ENCODE measurements at regions not wholly inside any gene's neighbourhood (a gene's known extent, or its start where the extent isn't known, plus 50 kb on each side); places are given as distances from the start of the nearest gene placed in this dataset.
"Not testable (repeated sequence)": the region's sequence is repeated elsewhere in the genome, so short reads cannot be mapped to it uniquely, and the experiment has no call there.

DNA sequence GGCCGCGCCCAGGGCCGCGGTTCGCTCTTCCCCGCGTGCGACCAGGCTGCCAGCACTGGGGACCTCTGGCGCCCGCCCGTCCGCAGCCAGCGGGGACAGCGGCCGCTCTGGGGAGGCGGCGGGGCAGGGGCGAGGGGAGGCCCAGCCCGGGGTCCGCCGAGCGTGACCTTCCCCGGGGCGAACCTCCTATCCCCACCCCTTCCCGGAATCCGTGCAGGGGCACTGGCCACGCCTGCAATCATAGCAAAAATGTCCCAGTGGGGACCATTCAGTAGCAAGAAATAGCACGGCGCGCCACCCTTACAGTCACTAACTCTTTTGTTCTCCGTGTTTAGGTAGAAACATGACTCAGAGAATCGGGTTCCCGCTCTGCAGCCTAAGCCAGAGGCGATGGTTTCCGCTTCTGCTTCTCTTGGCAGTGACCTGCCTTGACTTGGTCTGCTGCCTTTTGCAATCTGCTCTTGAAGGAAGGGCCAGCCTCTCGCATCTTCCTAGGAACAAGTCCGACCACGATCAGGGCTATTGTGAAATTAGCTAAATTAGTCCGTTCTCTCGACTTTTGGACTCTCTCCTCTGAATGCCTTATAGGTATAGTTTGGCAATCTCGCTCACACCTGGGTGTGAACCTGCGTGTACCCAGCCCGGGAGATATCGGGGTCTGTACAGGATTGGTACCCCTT is 79.3 kb upstream of the ACBD5 start:
- H3K27me3 ChIP-seq = peaks cover 0 to 18% (median 7%) of the 10 kb centered on the region in 3 donors
- H3K36me3 ChIP-seq = no peaks in the 10 kb centered on the region
- peaks cover 0 to 6% (median 0%) of the 10 kb centered on the region in 4 donors for H3K4me1 ChIP-seq
- 8 to 35% methylated on average over 44 of the region's 44 CpGs for WGBS, 2 donors
- H3K4me3 ChIP-seq = peak overlapping the region in 3 of 4 donors; percentile 4 to 40 (median 39)
- H3K9me3 ChIP-seq = no peaks in the 10 kb centered on the region
- peak; percentile 74 for DNase-seq
- H3K27ac ChIP-seq = peak overlapping the region in 3 of 4 donors; percentile 33 to 66 (median 38)
- TF ChIP-seq POLR2AphosphoS5 (IDR thresholded peaks at IDR 0.05) = peak in 1 of 4 donors; percentile 41
- no peak for TF ChIP-seq EP300 (IDR thresholded peaks at IDR 0.05)
- intact Hi-C loops (cut with DNase I) = no loop called here

DNA sequence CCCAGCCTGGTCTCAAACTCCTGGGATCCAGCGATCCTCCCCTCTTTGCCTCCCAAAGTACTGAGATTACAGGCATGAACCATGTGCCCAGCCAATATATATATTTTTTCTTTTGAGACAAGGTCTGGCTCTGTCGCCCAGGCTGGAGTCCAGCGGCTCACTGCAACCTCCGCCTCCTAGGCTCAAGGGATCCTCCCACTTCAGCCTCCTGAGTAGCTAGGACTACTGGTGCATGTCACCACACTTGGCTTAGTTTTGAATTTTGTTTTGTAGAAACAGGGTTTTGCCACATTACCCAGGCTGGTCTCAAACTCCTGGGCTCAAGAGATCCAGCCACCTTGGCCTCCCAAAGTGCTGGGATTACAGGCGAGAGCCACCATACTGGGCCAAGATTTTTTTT is 78.5 kb upstream of the ACBD5 start:
- Histone ChIP-seq H3K27ac (peak overlapping the region in 2 of 4 donors; percentile 33 to 66), H3K27me3 (peaks cover 0 to 18% (median 7%) of the 10 kb centered on the region in 3 donors), H3K4me3 (peak overlapping the region in 1 of 4 donors; percentile 40)
- WGBS, 2 donors = 90 to 95% methylated on average over 5 of the region's 5 CpGs
- H3K36me3 ChIP-seq; H3K9me3 ChIP-seq; H3K4me1 ChIP-seq; intact Hi-C loops (cut with DNase I); DNase-seq: not testable (repeated sequence)

DNA sequence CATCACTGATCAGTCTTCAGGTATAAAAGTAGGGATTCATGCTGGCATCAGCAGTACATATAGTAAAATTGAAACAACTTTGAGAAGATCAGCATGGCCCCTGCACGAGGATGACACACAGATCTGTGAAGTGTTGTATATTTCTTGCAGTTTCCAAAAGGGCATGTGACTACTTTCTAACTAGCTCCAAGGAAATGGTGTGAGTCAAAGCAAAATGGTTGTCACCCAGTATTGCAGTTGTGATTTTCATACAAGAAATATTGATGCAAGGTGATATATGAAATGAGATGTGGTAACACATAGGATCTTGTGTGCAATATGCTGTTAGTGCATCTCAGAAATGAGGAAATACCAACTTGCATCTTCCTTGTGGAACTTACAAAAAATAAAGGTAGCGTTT is 74.5 kb upstream of the ACBD5 start:
- DNase-seq; H3K4me1 ChIP-seq; H3K9me3 ChIP-seq; H3K36me3 ChIP-seq; H3K27ac ChIP-seq; intact Hi-C loops (cut with DNase I); H3K4me3 ChIP-seq: not testable (repeated sequence)
- H3K27me3 ChIP-seq = peaks cover 0 to 12% (median 7%) of the 10 kb centered on the region in 3 donors
- 71 to 79% methylated on average over 2 of the region's 2 CpGs for WGBS, 2 donors

DNA sequence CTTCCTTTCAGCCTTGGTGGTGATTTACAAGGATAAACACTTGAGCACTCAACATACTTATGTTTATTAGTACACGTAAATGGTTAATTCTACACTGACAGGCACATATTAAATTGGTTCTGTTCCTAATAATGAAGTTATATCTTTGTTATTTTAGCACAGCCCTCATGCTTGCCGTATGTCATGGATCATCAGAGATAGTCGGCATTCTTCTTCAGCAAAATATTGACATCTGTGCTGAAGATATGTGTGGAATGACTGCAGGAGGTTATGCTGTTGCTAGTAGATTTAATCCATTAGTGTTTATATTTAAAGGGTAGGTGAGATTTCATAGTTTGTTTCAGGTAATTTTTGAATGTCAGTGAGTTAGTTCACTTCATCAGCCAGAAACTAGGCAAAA is 73.0 kb upstream of the ACBD5 start:
- intact Hi-C loops (cut with DNase I); H3K27me3 ChIP-seq; H3K9me3 ChIP-seq; H3K36me3 ChIP-seq; H3K27ac ChIP-seq; DNase-seq; H3K4me3 ChIP-seq; H3K4me1 ChIP-seq: not testable (repeated sequence)
- WGBS, 2 donors = 79 to 84% methylated on average over 3 of the region's 3 CpGs

DNA sequence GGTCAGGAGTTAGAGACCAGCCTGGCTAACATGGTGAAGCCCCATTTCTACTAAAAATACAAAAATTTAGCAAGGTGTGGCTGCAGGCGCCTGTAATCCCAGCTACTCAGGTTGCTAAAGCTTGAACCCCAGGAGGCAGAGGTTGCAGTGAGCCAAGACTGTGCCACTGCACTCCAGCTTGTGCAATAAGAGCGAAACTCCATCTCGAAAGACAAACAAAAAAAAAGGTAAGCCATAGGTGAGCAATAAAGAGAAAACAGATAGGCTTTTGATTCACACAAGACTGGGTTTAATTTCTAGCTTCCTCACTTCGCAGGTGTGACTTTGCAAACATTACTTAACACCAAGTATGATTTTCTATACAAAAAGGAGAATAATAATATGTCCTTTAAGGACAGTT is 72.3 kb upstream of the ACBD5 start:
- H3K4me3 ChIP-seq = no peak overlapping the region
- intact Hi-C loops (cut with DNase I) = no loop called here
- H3K36me3 ChIP-seq = no peaks in the 10 kb centered on the region
- TF ChIP-seq, protein P1, sequence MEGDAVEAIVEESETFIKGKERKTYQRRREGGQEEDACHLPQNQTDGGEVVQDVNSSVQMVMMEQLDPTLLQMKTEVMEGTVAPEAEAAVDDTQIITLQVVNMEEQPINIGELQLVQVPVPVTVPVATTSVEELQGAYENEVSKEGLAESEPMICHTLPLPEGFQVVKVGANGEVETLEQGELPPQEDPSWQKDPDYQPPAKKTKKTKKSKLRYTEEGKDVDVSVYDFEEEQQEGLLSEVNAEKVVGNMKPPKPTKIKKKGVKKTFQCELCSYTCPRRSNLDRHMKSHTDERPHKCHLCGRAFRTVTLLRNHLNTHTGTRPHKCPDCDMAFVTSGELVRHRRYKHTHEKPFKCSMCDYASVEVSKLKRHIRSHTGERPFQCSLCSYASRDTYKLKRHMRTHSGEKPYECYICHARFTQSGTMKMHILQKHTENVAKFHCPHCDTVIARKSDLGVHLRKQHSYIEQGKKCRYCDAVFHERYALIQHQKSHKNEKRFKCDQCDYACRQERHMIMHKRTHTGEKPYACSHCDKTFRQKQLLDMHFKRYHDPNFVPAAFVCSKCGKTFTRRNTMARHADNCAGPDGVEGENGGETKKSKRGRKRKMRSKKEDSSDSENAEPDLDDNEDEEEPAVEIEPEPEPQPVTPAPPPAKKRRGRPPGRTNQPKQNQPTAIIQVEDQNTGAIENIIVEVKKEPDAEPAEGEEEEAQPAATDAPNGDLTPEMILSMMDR (IDR thresholded peaks at IDR 0.05) = no peak
- TF ChIP-seq POLR2AphosphoS5 (IDR thresholded peaks at IDR 0.05) (no peak), POLR2A (IDR thresholded peaks at IDR 0.05) (no peak), EP300 (IDR thresholded peaks at IDR 0.05) (no peak)
- no peaks in the 10 kb centered on the region for H3K27me3 ChIP-seq
- WGBS, 2 donors = 22 to 70% methylated on average over 4 of the region's 4 CpGs
- H3K4me1 ChIP-seq = no peaks in the 10 kb centered on the region
- no peak for DNase-seq
- H3K9me3 ChIP-seq = no peaks in the 10 kb centered on the region
- H3K27ac ChIP-seq = no peak overlapping the region

DNA sequence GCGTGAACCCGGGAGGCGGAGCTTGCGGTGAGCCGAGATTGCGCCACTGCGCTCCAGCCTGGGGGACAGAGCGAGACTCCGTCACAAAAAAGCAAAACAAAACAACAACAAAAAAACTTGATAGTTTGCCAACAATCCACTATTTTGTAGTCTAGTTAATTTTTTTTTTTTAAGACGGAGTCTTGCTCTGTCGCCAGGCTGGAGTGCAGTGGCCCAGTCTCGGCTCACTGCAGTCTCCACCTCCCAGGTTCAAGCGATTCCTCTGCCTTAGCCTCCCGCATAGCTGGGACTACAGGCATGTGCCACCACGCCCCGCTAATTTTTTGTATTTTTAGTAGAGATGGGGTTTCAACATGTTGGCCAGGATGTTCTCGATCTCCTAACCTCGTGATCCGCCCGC is 71.2 kb upstream of the ACBD5 start:
- H3K4me3 ChIP-seq; H3K36me3 ChIP-seq; H3K27me3 ChIP-seq; H3K4me1 ChIP-seq; DNase-seq; H3K27ac ChIP-seq; H3K9me3 ChIP-seq; intact Hi-C loops (cut with DNase I): not testable (repeated sequence)
- 96 to 98% methylated on average over 20 of the region's 20 CpGs for WGBS, 2 donors

DNA sequence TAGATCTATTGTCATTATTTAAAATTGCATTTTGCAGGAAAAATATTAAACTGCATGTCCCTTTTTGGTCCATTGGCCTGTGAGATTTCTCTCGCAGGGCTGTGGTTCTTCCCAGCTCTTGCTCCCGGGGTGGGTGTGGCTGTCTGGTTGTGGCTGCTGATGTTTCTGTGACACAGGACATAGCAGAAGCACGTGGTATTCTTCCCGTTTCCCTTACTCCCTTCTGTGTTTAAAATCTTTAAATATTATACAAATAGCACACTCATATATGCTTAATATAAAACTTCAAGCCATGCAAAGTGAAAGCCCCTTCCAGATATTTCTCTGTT is 57.9 kb upstream of the ACBD5 start:
- H3K4me1 ChIP-seq; H3K27ac ChIP-seq; H3K4me3 ChIP-seq; H3K27me3 ChIP-seq; H3K36me3 ChIP-seq; intact Hi-C loops (cut with DNase I); DNase-seq; H3K9me3 ChIP-seq: not testable (repeated sequence)
- WGBS, 2 donors = 50 to 58% methylated on average over 4 of the region's 4 CpGs

DNA sequence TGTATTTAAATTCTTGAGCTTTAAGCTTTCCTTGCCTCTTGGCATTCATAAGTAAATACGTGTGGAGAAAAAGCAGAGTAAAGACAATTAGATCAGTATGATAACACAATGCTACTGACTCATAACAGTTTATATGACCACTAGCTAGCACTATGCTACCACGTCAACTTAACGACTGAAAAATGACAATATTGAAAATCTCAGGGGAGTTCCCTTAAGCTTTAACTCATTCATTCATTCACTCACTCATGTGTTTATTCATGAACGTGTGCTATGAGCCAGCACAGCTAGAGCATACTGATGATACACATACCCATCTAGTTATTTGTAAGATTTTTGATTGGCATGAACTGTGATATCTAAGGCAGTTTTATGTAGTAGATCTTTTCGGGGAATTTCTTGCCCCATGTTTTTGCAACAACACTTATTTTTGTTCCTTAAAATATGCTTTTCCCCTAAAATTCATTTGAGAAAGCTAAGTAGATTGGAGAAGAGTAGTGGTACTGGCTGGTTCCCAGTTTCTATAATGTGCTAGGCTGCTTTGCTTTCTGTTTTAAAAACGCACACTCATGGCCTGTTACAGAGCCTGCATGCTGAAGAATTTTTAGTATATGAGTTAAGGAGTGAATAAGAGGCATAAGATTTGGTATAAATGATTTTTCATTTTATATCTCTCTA is 57.4 kb upstream of the ACBD5 start:
- peaks cover 0 to 3% (median 0%) of the 10 kb centered on the region in 4 donors for H3K9me3 ChIP-seq
- no peak overlapping the region for H3K4me3 ChIP-seq
- WGBS, 2 donors = 58 to 71% methylated on average over 6 of the region's 6 CpGs
- H3K4me1 ChIP-seq = no peaks in the 10 kb centered on the region
- no peaks in the 10 kb centered on the region for H3K27me3 ChIP-seq
- H3K36me3 ChIP-seq = no peaks in the 10 kb centered on the region
- intact Hi-C loops (cut with DNase I) = no loop called here
- no peak for DNase-seq
- H3K27ac ChIP-seq = no peak overlapping the region
- TF ChIP-seq POLR2A (IDR thresholded peaks at IDR 0.05) (no peak), EP300 (IDR thresholded peaks at IDR 0.05) (no peak), POLR2AphosphoS5 (IDR thresholded peaks at IDR 0.05) (no peak)
- TF ChIP-seq, protein P1 (IDR thresholded peaks at IDR 0.05) = no peak

DNA sequence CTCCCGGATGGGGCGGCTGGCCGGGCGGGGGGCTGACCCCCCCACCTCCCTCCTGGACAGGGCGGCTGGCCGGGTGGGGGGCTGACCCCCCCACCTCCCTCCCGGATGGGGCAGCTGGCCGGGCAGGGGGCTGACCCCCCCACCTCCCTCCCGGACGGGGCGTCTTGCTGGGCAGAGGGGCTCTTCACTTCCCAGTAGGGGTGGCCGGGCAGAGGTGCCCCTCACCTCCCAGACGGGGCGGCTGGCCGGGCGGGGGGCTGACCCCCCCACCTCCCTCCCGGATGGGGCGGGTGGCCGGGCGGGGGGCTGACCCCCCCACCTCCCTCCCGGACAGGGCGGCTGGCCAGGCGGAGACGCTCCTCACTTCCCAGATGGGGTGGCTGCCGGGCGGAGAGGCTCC is 55.7 kb upstream of the ACBD5 start:
- not testable (repeated sequence) for H3K36me3 ChIP-seq, H3K9me3 ChIP-seq
- WGBS, 2 donors = 92 to 94% methylated on average over 26 of the region's 26 CpGs

DNA sequence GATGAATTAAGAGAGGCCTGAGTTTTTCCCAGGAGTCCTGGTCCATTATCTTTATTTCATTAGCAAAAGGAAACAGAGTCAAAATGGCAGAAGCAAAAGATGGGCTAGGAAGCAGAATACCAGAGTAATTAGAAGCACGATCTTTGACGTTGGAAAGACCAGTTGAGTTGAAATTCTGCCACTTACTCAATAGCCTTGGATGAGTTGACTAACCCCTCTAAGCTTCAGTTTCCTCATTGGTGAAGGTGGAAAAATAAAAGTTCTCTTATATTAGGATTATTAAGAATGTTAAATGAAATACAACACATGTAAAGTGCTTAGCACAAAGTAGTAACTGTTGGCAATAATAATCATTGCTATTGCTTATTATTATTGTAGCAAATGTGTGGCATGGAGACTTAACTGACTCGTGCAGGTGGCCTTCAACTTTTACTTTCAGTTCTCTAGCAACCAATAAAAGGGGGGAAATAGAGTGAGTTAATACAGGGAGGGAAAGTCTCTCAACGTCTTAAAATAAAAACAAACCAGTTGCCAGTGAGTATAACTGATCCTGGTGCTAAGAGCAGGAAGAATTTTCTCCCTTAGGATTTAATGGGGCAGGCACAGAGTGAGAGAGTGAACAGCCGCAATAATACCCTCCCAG is 50.8 kb upstream of the ACBD5 start:
- H3K4me3 ChIP-seq; intact Hi-C loops (cut with DNase I): not testable (repeated sequence)
- 44 to 52% methylated on average over 5 of the region's 5 CpGs for WGBS, 2 donors

More for the DNA sequence above, 55.7 kb upstream of the ACBD5 start:
- H3K4me1 ChIP-seq; DNase-seq; H3K4me3 ChIP-seq; intact Hi-C loops (cut with DNase I); H3K27ac ChIP-seq; H3K27me3 ChIP-seq: not testable (repeated sequence)

More for the DNA sequence above, 50.8 kb upstream of the ACBD5 start:
- not testable (repeated sequence) for H3K36me3 ChIP-seq, DNase-seq, H3K9me3 ChIP-seq, H3K27ac ChIP-seq, H3K27me3 ChIP-seq, H3K4me1 ChIP-seq
